Activated T-helper 1 cell treated with anti-CD3 and anti-CD28 coated beads, Interleukin-2, amount 50 U/mL, for 16 hours (primary cell): ENCODE measurements at regions not wholly inside any gene's neighbourhood (a gene's known extent, or its start where the extent isn't known, plus 50 kb on each side); places are given as distances from the start of the nearest gene placed in this dataset.

Experiments
- DNase-seq, 2 donors: peaks; one replicate each; pipeline ENCODE4 v3.0.0-alpha.2; 2020; ENCODE audit warnings: low read depth in 1 of 2, low spot score in 1 of 2

GRCh38 chr10:44064987-44065787, 319.7 kb downstream of the CXCL12 start:
- no peak for DNase-seq

DNA sequence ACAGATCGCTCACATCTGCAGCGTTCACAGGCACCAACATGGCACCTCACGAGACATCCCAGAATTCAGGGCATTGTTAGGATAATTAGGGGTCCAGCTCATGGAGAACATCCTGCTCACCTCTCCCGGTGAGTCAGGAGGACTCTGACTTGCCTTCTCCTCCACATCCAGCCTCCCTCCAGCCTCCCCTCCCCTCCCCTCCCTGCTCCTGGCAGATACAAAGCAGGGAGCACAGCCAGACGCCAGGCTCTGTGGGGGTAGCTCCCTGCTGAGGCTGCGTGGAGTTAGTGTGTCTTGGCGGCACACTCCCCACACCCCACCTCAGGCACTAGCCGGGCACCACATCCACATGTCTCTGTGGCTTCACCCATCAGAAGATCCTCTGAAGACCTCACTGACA, 320.6 kb downstream of the CXCL12 start:
- no peak for DNase-seq

GRCh38 chr10:44063686-44064085, 321.2 kb downstream of the CXCL12 start:
- no peak for DNase-seq

GRCh38 chr10:44060719-44061118, 324.2 kb downstream of the CXCL12 start:
- no peak for DNase-seq

- no peak for DNase-seq
These were observed 324.7 kb downstream of the CXCL12 start for GRCh38 chr10:44060221-44060620.

GRCh38 chr10:44058259-44058658, 326.6 kb downstream of the CXCL12 start:
- no peak for DNase-seq

DNA sequence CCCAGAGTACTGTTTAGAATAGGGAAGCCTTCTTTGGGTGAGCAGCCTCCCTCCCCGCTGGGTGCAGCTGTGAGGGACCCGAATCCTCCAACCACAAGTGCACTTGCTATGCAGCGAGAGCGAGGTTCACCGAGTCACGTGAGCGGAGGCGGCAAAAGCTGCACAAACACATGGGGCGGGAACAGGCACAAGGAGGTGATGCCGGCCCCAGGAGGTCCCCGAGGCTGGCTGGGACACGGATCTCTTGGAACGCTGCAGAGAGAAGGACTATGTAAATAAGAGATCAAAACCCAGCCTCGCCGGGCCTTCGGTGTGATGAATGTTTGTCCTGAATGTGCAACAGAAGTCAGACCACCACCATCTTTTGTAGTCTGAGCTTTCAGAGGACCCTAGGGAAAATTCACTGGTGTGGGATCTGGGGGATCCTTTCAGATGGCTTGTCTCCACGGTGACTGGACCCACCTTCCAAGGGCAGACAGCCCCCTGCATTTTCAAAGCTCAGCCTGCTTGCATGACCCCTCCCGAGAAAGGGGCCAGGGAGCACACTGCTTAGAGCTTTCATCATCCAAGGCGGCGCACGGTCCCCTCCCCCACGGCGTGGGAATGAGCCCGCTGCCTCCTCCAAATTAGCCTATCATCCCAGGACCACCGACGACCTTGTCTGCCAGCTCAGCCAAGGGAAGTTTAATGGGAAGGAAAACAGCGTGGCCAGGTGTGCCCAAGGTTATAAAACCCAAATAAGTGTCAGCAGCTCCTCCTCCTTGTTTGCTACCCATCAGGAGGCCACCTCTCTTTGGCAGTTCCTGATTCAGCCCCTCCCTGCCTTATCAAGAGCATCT, 327.7 kb downstream of the CXCL12 start:
- no peak for DNase-seq

DNA sequence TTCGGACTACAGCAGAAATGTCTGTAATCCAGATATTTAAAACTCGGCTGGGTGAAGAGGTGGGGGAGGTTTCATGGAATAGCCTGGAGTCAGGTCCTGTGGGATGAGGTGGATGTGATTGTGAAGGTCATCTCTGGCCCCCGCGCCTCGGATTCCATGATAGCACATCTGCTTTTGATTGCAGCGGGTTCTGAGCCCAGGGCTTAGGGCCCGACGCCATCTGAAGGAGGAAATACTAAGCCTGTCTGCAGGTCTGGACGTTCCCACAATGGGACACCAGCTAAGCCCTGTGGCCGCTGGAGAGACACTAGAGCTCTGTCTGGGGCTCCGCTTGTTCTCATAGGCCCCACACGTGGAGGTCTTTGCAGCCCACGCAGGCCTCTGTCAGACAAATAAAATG, 328.7 kb downstream of the CXCL12 start:
- DNase-seq: no peak

- no peak for DNase-seq
These were observed 330.9 kb downstream of the CXCL12 start for GRCh38 chr10:44054046-44054445.

GRCh38 chr10:44053391-44053790, 331.5 kb downstream of the CXCL12 start:
- DNase-seq: no peak

GRCh38 chr10:44051584-44052385, 333.1 kb downstream of the CXCL12 start:
- DNase-seq: no peak

DNA sequence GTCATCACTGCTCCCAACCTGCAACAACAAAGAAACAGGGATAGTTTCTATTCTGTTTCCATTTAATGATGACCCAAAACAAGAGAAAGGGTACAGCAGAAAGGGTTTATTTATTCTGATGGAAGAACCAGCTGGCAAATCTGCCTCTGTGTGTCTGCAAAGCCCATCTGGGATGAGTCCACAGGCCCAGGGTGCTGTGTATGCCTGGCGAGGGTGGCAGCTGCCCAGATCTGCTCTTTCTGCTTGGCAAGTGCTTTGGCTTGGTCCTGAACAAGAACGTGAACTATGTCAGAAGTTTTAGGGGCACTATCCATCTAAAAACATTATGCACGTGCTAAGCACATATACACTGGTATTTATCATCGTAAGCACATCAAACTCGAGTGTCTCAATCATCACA, 333.8 kb downstream of the CXCL12 start:
- no peak for DNase-seq

DNA sequence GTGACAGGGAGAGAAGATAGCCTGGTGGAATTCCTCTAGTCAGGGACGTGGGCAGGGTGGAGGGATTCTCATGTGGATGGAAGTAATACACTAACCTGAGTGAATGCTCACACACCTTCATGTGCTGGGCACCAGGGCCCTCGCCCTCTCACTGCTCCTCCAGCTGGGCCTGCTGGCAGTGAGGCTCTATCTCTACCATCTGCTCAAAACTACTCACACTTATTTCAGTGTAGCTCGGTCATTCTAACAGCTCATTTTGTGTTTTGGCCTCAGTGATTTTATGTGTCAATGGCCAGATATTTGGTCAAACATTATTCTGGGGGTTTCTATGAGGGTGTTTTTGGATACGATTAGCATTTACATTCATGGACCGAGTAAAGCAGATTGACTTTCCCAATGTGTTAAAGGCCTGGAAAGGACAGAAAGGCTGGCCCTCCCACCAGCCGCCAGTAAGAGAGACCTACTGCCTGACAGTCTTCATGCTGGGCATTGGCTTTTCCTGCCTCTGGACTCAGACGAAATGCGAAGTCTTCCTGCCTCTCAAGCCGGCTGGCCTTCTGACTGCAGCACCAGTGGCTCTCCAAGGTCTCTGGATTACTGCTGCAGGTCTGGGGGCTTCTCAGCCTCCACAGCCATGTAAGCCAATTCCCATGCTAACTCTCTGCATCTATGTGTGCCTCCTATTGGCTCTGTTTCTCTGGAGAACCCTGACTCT, 335.4 kb downstream of the CXCL12 start:
- no peak for DNase-seq

DNA sequence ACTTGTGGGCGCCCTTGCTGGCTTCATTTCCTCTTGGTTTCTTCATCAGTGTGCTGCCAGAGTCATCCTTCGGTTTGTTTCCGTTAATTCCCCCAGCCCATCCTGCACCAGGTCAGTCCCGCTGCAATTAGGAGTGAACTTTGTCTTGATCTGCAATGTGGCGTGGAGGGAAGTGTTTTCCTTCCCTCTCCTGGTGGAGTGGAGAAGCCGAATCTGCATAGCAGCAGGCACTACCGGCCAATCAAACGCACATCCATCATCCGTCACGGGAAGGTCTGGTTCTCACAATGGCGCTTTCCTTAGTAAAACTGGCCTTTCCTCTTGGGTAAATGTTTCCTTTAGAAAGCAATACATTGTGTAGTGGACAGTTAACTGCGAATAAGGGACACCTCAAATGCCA, 337.5 kb downstream of the CXCL12 start:
- DNase-seq: no peak

GRCh38 chr10:44046605-44047004, 338.3 kb downstream of the CXCL12 start:
- DNase-seq: no peak

GRCh38 chr10:44045020-44045419, 339.9 kb downstream of the CXCL12 start:
- no peak for DNase-seq

DNA sequence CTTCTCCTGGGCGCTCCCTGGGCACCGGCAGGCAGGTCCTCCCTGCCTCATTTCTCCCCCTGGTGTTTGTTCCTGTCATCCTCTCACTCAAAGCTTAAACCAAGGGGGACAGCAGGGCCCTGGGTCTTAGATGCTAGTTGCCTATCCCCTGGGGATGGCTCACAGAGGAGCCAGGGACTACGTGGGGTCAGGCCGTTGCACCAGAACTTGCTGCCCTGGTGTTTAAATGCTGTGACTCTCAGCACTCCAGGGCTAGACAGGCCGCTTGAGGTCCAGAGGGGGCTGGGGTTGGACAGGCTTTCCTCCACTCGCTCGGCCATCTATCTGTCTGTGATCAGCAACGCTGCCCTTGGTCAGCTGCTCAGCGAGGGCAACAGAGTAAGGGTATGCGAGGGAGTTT, 340.3 kb downstream of the CXCL12 start:
- no peak for DNase-seq

DNA sequence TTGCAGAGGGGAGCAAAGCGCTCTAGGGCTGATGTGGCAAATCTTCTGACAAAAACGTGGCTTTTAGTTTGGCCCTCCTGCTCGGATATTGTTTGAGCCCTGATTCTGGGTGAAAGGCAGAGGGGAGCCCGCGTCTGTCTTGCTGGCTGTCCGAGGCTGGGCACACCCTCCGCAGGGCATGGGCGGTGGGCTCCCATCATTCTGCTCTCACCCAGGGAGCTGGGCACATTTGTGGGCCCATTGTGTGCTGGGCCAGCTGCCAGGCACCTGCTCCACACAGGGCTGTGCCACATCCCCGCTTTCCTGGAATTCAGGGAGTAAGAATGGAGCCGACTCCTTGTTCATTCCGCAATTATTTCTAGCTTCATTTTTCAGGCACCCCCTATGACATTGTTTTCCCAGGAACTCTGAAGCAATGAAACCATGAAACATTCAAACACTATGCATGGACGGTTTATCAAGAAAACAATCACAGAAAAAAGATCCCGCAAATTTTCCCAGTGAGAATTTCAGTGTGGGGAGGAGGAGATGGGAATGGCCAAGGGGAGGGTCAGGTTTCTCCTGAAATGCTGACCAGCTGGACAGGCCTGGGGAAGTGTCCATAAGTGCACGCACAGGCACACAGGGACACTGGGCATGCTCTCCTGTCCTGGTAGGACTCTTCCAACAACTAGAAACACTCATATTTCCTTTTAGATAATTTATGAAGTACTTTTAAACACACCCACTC, 341.1 kb downstream of the CXCL12 start:
- DNase-seq: no peak

DNA sequence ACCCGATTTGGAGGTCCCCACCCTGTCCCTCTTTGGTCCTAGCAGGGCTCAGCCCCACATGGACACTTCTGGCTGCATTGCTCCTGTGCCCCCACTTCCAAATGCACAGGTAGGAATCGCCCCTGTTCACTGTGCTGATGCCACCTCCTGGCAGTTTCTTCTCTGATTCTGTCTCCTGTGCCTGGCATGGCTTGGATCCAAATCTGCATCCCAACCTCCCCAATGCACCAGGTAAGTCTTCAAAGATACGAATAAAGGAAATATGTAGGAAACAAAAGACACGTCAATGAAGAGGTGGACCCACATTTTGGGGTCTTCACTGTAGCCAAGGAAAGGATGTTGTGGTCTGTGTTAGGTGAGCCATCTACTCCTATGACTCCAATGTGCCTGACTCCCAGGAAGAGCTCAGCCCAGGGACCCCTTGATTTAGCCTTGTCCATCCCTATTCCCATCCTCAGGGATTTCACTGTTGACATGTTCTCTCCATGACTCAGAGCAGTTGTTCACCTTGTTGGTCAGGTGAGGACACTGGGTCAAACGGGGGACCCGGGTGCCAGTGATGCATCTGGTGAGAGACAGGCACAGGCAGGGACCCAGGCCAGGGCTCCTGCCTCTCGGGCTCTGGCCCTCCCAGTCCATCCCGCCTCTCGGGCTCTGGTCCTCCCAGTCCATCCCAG, 341.8 kb downstream of the CXCL12 start:
- DNase-seq: no peak
